Loucy (cell line): ENCODE measurements at regions not wholly inside any gene's neighbourhood (a gene's known extent, or its start where the extent isn't known, plus 50 kb on each side); places are given as distances from the start of the nearest gene placed in this dataset.
"Not testable (repeated sequence)": the region's sequence is repeated elsewhere in the genome, so short reads cannot be mapped to it uniquely, and the experiment has no call there.

Experiments used
- H2AFZ ChIP-seq: fragments of 200-600 bp; sonication (generic); 2 replicates; pipeline ENCODE4 v1.6.0; 2016; ENCODE audit warnings: antibody characterized with exemption, mild to moderate bottlenecking, low read length, moderate library complexity
- H3F3A ChIP-seq: fragments of 200-600 bp; 2 replicates; pipeline ENCODE4 v1.6.0; 2016; ENCODE audit warnings: antibody characterized with exemption, low read depth, mild to moderate bottlenecking
- H3K27me3 ChIP-seq: fragments of 200-600 bp; sonication (generic); 2 replicates; pipeline ENCODE4 v1.6.1; 2014; ENCODE audit warnings: low read length, mild to moderate bottlenecking; ENCODE audit not compliant: insufficient read depth, poor library complexity, severe bottlenecking
- H3K36me3 ChIP-seq: fragments of 200-600 bp; sonication (generic); 2 replicates; pipeline ENCODE4 v1.6.1; 2016; ENCODE audit warnings: low read length; ENCODE audit not compliant: insufficient read depth
- H3K4me1 ChIP-seq: fragments of 200-600 bp; sonication (generic); 2 replicates; pipeline ENCODE4 v1.5.1; 2014; ENCODE audit warnings: low read length, mild to moderate bottlenecking; ENCODE audit not compliant: insufficient read depth, poor library complexity, severe bottlenecking
- H3K4me2 ChIP-seq: fragments of 200-600 bp; sonication (generic); 2 replicates; pipeline ENCODE4 v1.6.0; 2014; ENCODE audit warnings: antibody characterized with exemption, low read length, low read depth, mild to moderate bottlenecking; ENCODE audit not compliant: poor library complexity, severe bottlenecking
- H3K4me3 ChIP-seq: fragments of 200-600 bp; sonication (generic); 2 replicates; pipeline ENCODE4 v1.5.1; 2014; ENCODE audit warnings: low read length, mild to moderate bottlenecking, mixed read lengths; ENCODE audit not compliant: poor library complexity, severe bottlenecking
- H3K79me2 ChIP-seq: fragments of 200-600 bp; sonication (generic); 2 replicates; pipeline ENCODE4 v1.6.1; 2014; ENCODE audit warnings: low read length; ENCODE audit not compliant: insufficient read depth
- H3K9ac ChIP-seq: fragments of 200-600 bp; sonication (generic); 2 replicates; pipeline ENCODE4 v1.6.0; 2014; ENCODE audit warnings: mild to moderate bottlenecking, low read depth, low read length, moderate library complexity; ENCODE audit not compliant: poor library complexity, severe bottlenecking
- H3K9me2 ChIP-seq: fragments of 200-600 bp; sonication (generic); replicated peaks from 2 replicates; pipeline ENCODE4 v1.6.1; 2016; ENCODE audit warnings: low read depth, low read length, mixed read lengths
- H3K9me3 ChIP-seq: fragments of 200-600 bp; sonication (generic); 2 replicates; pipeline ENCODE4 v1.6.1; 2014; ENCODE audit warnings: mild to moderate bottlenecking, antibody characterized with exemption, low read length, low read depth; ENCODE audit not compliant: insufficient read depth
- H4K20me1 ChIP-seq: fragments of 200-600 bp; sonication (generic); 2 replicates; pipeline ENCODE4 v1.6.0; 2014; ENCODE audit warnings: antibody characterized with exemption, low read length, mild to moderate bottlenecking; ENCODE audit not compliant: insufficient read depth, poor library complexity, severe bottlenecking
- EZH2phosphoT487 ChIP-seq: fragments of 200-600 bp; IDR thresholded peaks from 2 replicates; pipeline ENCODE4 v1.6.1; 2018; ENCODE audit warnings: antibody characterized with exemption, mild to moderate bottlenecking, moderate library complexity, borderline replicate concordance
- TF ChIP-seq, protein P1 (sequence below): fragments of 200-600 bp; sonication (generic); conservative IDR thresholded peaks from 2 replicates; pipeline ENCODE4 v1.5.1; 2014; ENCODE audit warnings: mild to moderate bottlenecking, antibody characterized with exemption, low read length

DNA sequence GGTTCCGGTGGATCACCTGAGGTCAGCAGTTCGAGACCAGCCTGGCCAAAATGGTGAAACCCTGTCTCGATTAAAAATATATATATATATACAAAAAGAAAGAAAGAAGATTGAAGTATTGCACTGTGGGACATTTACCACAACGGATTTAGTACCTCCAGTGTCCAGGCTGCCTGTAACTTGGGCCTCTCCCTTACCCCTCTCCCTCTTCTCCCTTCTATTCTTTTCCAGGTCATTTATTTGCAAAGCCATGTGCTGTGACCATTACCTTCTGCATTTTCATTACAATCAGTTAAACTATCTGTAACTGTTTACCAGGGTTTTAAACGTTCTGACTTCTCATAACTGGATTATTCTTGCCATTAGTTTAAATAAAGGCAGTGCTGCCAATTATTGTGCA lies 400.9 kb upstream of the ZNF804A start:
- Histone ChIP-seq H3K27me3 (no peaks in the 10 kb centered on the region), H3K9me2 (no peaks in the 10 kb centered on the region), H3K9me3 (no peaks in the 10 kb centered on the region), H3K36me3 (no peaks in the 10 kb centered on the region), H4K20me1 (no peaks in the 10 kb centered on the region), H3F3A (no peaks in the 10 kb centered on the region), H3K9ac (no peak overlapping the region), H3K4me2 (no peak overlapping the region), H3K4me1 (no peaks in the 10 kb centered on the region), H2AFZ (no peak overlapping the region), H3K79me2 (no peaks in the 10 kb centered on the region), H3K4me3 (no peak overlapping the region)
- TF ChIP-seq EZH2phosphoT487 = no peak
- TF ChIP-seq, protein P1, sequence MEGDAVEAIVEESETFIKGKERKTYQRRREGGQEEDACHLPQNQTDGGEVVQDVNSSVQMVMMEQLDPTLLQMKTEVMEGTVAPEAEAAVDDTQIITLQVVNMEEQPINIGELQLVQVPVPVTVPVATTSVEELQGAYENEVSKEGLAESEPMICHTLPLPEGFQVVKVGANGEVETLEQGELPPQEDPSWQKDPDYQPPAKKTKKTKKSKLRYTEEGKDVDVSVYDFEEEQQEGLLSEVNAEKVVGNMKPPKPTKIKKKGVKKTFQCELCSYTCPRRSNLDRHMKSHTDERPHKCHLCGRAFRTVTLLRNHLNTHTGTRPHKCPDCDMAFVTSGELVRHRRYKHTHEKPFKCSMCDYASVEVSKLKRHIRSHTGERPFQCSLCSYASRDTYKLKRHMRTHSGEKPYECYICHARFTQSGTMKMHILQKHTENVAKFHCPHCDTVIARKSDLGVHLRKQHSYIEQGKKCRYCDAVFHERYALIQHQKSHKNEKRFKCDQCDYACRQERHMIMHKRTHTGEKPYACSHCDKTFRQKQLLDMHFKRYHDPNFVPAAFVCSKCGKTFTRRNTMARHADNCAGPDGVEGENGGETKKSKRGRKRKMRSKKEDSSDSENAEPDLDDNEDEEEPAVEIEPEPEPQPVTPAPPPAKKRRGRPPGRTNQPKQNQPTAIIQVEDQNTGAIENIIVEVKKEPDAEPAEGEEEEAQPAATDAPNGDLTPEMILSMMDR = no peak

DNA sequence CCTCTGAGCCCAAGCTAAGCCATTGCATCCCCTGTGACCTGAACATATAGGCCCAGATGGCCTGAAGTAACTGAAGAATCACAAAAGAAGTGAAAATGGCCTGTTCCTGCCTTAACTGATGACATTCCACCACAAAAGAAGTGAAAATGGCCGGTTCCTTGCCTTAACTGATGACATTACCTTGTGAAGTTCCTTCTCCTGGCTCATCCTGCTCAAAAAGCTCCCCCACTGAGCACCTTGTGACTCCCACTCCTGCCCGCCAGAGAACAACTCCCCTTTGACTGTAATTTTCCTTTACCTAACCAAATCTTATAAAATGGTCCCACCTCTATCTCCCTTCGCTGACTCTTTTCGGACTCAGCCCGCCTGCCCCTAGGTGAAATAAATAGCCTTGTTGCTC lies 399.5 kb upstream of the ZNF804A start:
- H3K4me3 ChIP-seq, H3K9ac ChIP-seq, H4K20me1 ChIP-seq, H3K27me3 ChIP-seq, H3K79me2 ChIP-seq, H3K36me3 ChIP-seq, H3K4me2 ChIP-seq, H3K9me2 ChIP-seq, H2AFZ ChIP-seq, H3K4me1 ChIP-seq, H3K9me3 ChIP-seq, H3F3A ChIP-seq: not testable (repeated sequence)

DNA sequence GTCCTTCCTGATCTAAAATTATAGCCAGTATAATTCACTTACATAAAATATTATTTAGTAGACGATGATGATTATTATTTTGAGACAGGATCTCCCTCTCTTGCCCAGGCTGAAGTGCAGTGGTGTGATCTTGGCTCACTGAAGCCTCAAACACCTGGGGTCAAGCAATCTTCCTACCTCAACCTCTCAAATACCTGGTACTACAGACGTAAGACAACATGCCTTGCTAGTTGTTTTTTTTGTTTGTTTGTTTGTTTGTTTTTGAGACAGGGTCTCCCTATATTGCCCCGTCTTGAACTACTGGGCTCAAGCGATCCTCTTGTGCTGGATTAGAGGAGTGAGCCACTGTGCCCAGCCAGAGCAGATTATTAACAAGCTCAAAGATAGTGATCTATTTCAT lies 399.1 kb upstream of the ZNF804A start:
- Histone ChIP-seq H4K20me1 (no peaks in the 10 kb centered on the region), H2AFZ (no peak overlapping the region), H3K9me2 (no peaks in the 10 kb centered on the region), H3K4me2 (no peak overlapping the region), H3K36me3 (no peaks in the 10 kb centered on the region), H3K9ac (no peak overlapping the region), H3K79me2 (no peaks in the 10 kb centered on the region), H3F3A (no peaks in the 10 kb centered on the region), H3K4me3 (no peak overlapping the region), H3K9me3 (no peaks in the 10 kb centered on the region), H3K27me3 (no peaks in the 10 kb centered on the region), H3K4me1 (no peaks in the 10 kb centered on the region)
- TF ChIP-seq, protein P1 = no peak
- no peak for TF ChIP-seq EZH2phosphoT487

DNA sequence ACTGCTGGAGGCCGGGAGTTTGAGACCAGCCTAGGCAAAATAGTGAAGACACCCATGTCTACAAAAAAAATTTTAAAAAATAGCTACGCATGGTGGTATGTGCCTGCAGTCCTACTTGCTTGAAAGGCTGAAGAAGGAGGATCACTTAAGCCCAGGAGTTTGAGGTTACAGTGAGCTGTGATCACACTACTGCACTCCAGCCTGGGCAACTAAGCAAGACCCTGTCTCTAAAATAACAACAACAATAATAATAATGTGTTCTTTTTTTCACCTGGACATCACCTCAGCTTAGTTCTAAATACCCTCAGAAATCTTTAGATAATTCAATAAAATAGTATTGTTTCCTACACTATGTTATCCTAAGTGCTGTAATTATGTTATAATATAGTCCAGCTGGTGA lies 397.1 kb upstream of the ZNF804A start:
- no peak for TF ChIP-seq EZH2phosphoT487
- TF ChIP-seq, protein P1 = no peak
- no peaks in the 10 kb centered on the region for H3K27me3 ChIP-seq
- H3K9me2 ChIP-seq = no peaks in the 10 kb centered on the region
- H3K9ac ChIP-seq = no peak overlapping the region
- H2AFZ ChIP-seq = no peak overlapping the region
- no peaks in the 10 kb centered on the region for H3K9me3 ChIP-seq
- no peaks in the 10 kb centered on the region for H3K79me2 ChIP-seq
- H3K4me2 ChIP-seq = no peak overlapping the region
- H3F3A ChIP-seq = no peaks in the 10 kb centered on the region
- H4K20me1 ChIP-seq = no peaks in the 10 kb centered on the region
- no peaks in the 10 kb centered on the region for H3K4me1 ChIP-seq
- H3K36me3 ChIP-seq = no peaks in the 10 kb centered on the region
- H3K4me3 ChIP-seq = no peak overlapping the region
